Thoracic aorta (tissue), 2 donors: ENCODE measurements at regions not wholly inside any gene's neighbourhood (a gene's known extent, or its start where the extent isn't known, plus 50 kb on each side); places are given as distances from the start of the nearest gene placed in this dataset.

Experiments
- ATAC-seq: fragments of 150-250 bp; one replicate; pipeline ENCODE4 v1.8.0; 2017; ENCODE audit warnings: low read depth; ENCODE audit not compliant: insufficient number of reproducible peaks, low FRiP score
- DNase-seq: peaks from one replicate; pipeline ENCODE4 v3.0.0-alpha.2; 2020; ENCODE audit warnings: low spot score
- H3K27ac ChIP-seq, 2 donors: fragments of 200-600 bp; sonication (generic); 1 replicate in 1 of 2; 2 replicates in 1 of 2; pipeline ENCODE4 v1.5.1; 2016; ENCODE audit warnings: mild to moderate bottlenecking in 2 of 2, moderate library complexity in 2 of 2
- H3K27me3 ChIP-seq: fragments of 200-600 bp; sonication (generic); replicated peaks from 2 replicates; pipeline ENCODE4 v1.6.0; 2016; ENCODE audit warnings: mild to moderate bottlenecking; ENCODE audit not compliant: insufficient read depth
- H3K36me3 ChIP-seq: fragments of 200-600 bp; sonication (generic); one replicate; pipeline ENCODE4 v1.5.1; 2016
- H3K4me1 ChIP-seq, 2 donors: fragments of 200-600 bp; sonication (generic); 1 replicate in 1 of 2; 2 replicates in 1 of 2; pipeline versions ENCODE4 v1.5.1 to v1.6.0; 2016; ENCODE audit warnings: low read depth in 2 of 2, mild to moderate bottlenecking in 1 of 2; ENCODE audit not compliant: control insufficient read depth in 1 of 2
- H3K4me3 ChIP-seq: fragments of 200-600 bp; sonication (generic); 2 replicates; pipeline ENCODE4 v1.5.1; 2016; ENCODE audit warnings: mild to moderate bottlenecking
- H3K9me3 ChIP-seq: fragments of 200-600 bp; sonication (generic); 2 replicates; pipeline ENCODE4 v1.5.1; 2016
- CTCF ChIP-seq: fragments of 200-600 bp; sonication (generic); IDR thresholded peaks from one replicate; pipeline ENCODE4 v1.5.1; 2019; ENCODE audit warnings: antibody characterized with exemption

- ATAC-seq = no peak
- DNase-seq = no peak
Measured at GRCh38 chr10:43707770-43708169, 59.1 kb upstream of the ZNF32 start.

GRCh38 chr10:43706166-43706565, 57.5 kb upstream of the ZNF32 start:
- H3K27me3 ChIP-seq = no peaks in the 10 kb centered on the region
- H3K4me3 ChIP-seq = no peak overlapping the region
- no peak overlapping the region for H3K27ac ChIP-seq
- peaks cover 0 to 10% of the 10 kb centered on the region in 2 donors for H3K4me1 ChIP-seq
- no peaks in the 10 kb centered on the region for H3K9me3 ChIP-seq
- no peak for TF ChIP-seq CTCF
- no peaks in the 10 kb centered on the region for H3K36me3 ChIP-seq
- ATAC-seq (no peak), DNase-seq (no peak)

More at GRCh38 chr10:43707770-43708169, 59.1 kb upstream of the ZNF32 start:
- Histone ChIP-seq H3K36me3 (no peaks in the 10 kb centered on the region), H3K4me3 (no peak overlapping the region), H3K9me3 (no peaks in the 10 kb centered on the region), H3K27ac (no peak overlapping the region), H3K4me1 (peaks cover 0 to 10% of the 10 kb centered on the region in 2 donors), H3K27me3 (no peaks in the 10 kb centered on the region)
- TF ChIP-seq CTCF = no peak

- no peak overlapping the region for H3K4me3 ChIP-seq
- peaks cover 7 to 18% of the 10 kb centered on the region in 2 donors for H3K4me1 ChIP-seq
- H3K27me3 ChIP-seq = no peaks in the 10 kb centered on the region
- H3K9me3 ChIP-seq = no peaks in the 10 kb centered on the region
- DNase-seq = no peak
- H3K27ac ChIP-seq = no peak overlapping the region
- TF ChIP-seq CTCF = no peak
- no peaks in the 10 kb centered on the region for H3K36me3 ChIP-seq
- ATAC-seq = no peak
Measured at GRCh38 chr10:43703286-43703685, 54.6 kb upstream of the ZNF32 start.

- TF ChIP-seq CTCF = no peak
- Histone ChIP-seq H3K36me3 (no peaks in the 10 kb centered on the region), H3K27me3 (no peaks in the 10 kb centered on the region), H3K9me3 (no peaks in the 10 kb centered on the region), H3K27ac (no peak overlapping the region), H3K4me1 (peaks cover 7 to 14% of the 10 kb centered on the region in 2 donors), H3K4me3 (no peak overlapping the region)
- DNase-seq (no peak), ATAC-seq (no peak)
Measured at GRCh38 chr10:43702936-43703281, 54.2 kb upstream of the ZNF32 start.

- Histone ChIP-seq H3K27me3 (no peaks in the 10 kb centered on the region), H3K9me3 (no peaks in the 10 kb centered on the region), H3K36me3 (no peaks in the 10 kb centered on the region), H3K27ac (no peak overlapping the region), H3K4me3 (no peak overlapping the region), H3K4me1 (peaks cover 7 to 10% of the 10 kb centered on the region in 2 donors)
- ATAC-seq (no peak), DNase-seq (no peak)
- TF ChIP-seq CTCF = no peak
Measured at GRCh38 chr10:43702213-43702935, 53.7 kb upstream of the ZNF32 start.
